ENCODE measurements at regions not wholly inside any gene's neighbourhood (a gene's known extent, or its start where the extent isn't known, plus 50 kb on each side); places are given as distances from the start of the nearest gene placed in this dataset.

DNA sequence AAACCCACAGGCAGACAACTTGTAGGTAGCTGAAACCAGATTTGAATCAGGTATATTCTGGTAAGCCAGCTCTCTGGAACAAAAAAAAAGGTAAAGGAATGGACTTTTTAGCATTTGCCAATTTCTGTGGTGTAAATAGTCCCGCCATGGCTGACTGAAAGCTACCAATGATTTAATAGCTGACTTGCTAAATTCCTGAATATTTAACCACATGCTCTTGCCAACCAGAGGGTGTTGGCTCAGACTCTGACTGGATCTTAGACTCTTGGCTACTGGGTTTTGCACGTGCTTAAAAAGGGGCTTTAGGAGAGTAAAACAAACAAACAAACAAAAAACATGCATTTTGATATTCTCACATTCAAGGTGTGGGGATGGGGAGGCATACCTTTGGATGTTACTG lies 600.0 kb upstream of the CDH4 start:
- no peak overlapping the region for H3K9ac ChIP-seq (ENCODE audit: low read length)
- H3K4me3 ChIP-seq (ENCODE audit: low read length), result no peak overlapping the region
- H3K36me3 ChIP-seq (ENCODE audit: control insufficient read depth, insufficient read depth, low read length), result no peaks in the 10 kb centered on the region
- H3K4me1 ChIP-seq (ENCODE audit: control insufficient read depth, insufficient read depth, low read length), result no peaks in the 10 kb centered on the region
- H3K9me3 ChIP-seq (ENCODE audit: control insufficient read depth, low read length), result no peaks in the 10 kb centered on the region
- no peaks in the 10 kb centered on the region for H3K27me3 ChIP-seq (ENCODE audit: control insufficient read depth, insufficient read depth, low read length)

DNA sequence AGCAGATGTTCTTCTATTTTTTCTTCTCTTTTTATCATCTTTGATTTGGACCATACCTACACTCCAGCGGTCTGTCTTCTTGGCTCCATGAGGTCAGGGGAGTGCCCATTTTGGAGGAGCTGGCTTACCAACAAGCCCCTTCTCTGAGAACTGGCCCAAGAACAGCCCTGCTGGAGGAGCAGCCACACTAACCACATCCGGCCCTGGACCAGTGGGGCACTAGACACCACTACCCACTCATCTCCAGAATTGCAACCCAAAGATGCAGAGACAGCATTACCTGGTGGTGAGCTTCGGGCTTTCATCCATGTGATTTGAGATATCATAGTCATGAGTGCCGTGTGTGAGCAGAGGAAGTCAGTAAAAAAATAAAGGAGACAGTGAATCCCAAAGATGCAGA lies 599.4 kb upstream of the CDH4 start:
- Histone ChIP-seq H3K4me3 (ENCODE audit: low read length) (no peak overlapping the region), H3K4me1 (ENCODE audit: control insufficient read depth, insufficient read depth, low read length) (no peaks in the 10 kb centered on the region), H3K27me3 (ENCODE audit: control insufficient read depth, insufficient read depth, low read length) (no peaks in the 10 kb centered on the region), H3K9ac (ENCODE audit: low read length) (no peak overlapping the region), H3K9me3 (ENCODE audit: control insufficient read depth, low read length) (no peaks in the 10 kb centered on the region), H3K36me3 (ENCODE audit: control insufficient read depth, insufficient read depth, low read length) (no peaks in the 10 kb centered on the region)

DNA sequence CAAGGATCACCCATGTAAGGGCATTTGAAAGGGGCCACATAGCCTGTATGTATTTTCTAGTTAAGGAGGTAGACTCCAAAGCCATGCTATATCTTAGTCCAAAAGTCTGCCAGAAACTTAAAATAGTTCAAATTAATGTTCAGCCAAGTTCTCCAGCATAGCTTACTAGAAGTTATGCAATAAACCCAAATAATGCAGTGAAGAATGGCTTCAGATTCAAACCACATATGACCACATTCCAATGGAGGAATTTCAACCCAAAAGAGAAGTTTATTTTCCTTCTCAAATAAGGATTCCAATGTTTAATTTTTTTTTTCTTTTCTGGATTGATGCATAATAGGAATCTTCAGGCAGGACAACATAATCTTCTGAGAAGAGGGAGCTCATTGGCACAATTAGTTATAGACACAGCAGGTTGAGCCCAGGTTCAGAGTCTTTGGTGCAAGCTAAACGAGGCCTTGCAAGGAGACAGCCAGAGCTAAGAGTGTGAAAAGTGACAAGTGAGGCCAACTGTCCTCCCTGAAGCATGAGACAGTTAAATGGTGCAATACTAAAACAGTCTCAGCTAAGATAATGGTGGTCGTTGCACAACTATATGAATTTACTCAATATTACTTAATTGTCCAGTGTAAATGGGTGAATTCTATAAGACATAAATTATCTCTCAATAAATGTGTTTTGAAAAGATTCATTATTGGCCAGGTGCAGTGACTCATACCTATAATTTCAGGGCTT lies 598.8 kb upstream of the CDH4 start:
- Histone ChIP-seq H3K4me3 (ENCODE audit: low read length) (no peak overlapping the region), H3K9ac (ENCODE audit: low read length) (no peak overlapping the region), H3K9me3 (ENCODE audit: control insufficient read depth, low read length) (no peaks in the 10 kb centered on the region), H3K36me3 (ENCODE audit: control insufficient read depth, insufficient read depth, low read length) (no peaks in the 10 kb centered on the region), H3K4me1 (ENCODE audit: control insufficient read depth, insufficient read depth, low read length) (no peaks in the 10 kb centered on the region), H3K27me3 (ENCODE audit: control insufficient read depth, insufficient read depth, low read length) (no peaks in the 10 kb centered on the region)

- no peak overlapping the region for H3K4me3 ChIP-seq (ENCODE audit: low read length)
- H3K9me3 ChIP-seq (ENCODE audit: control insufficient read depth, low read length), result no peaks in the 10 kb centered on the region
- no peaks in the 10 kb centered on the region for H3K4me1 ChIP-seq (ENCODE audit: control insufficient read depth, insufficient read depth, low read length)
- no peak overlapping the region for H3K9ac ChIP-seq (ENCODE audit: low read length)
- no peaks in the 10 kb centered on the region for H3K27me3 ChIP-seq (ENCODE audit: control insufficient read depth, insufficient read depth, low read length)
- no peaks in the 10 kb centered on the region for H3K36me3 ChIP-seq (ENCODE audit: control insufficient read depth, insufficient read depth, low read length)
These were observed 593.4 kb upstream of the CDH4 start for GRCh38 chr20:60658681-60659080.

DNA sequence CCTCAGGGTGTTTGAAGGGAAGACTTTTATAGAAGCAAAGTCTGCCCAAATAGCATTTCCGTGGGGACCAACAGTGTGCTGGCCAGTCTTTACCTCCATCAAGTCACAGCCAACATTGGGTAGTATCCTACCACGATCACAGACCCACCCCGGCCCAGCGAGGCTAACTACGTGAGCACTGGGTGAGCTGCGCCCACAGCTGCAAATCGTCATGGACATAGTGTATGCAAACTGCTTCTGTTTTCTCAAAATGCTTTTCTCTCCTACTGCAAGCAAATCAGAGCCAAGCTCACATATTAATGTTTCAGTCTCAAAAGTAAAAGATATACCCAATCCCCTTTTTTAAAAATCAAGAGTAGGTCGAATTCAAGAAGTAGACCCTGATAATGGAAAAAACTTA lies 592.8 kb upstream of the CDH4 start:
- Histone ChIP-seq H3K27me3 (ENCODE audit: control insufficient read depth, insufficient read depth, low read length) (no peaks in the 10 kb centered on the region), H3K36me3 (ENCODE audit: control insufficient read depth, insufficient read depth, low read length) (no peaks in the 10 kb centered on the region), H3K9me3 (ENCODE audit: control insufficient read depth, low read length) (no peaks in the 10 kb centered on the region), H3K4me1 (ENCODE audit: control insufficient read depth, insufficient read depth, low read length) (no peaks in the 10 kb centered on the region), H3K4me3 (ENCODE audit: low read length) (no peak overlapping the region), H3K9ac (ENCODE audit: low read length) (no peak overlapping the region)

- H3K36me3 ChIP-seq (ENCODE audit: control insufficient read depth, insufficient read depth, low read length), result no peaks in the 10 kb centered on the region
- H3K27me3 ChIP-seq (ENCODE audit: control insufficient read depth, insufficient read depth, low read length), result no peaks in the 10 kb centered on the region
- no peaks in the 10 kb centered on the region for H3K9me3 ChIP-seq (ENCODE audit: control insufficient read depth, low read length)
- no peak overlapping the region for H3K9ac ChIP-seq (ENCODE audit: low read length)
- H3K4me1 ChIP-seq (ENCODE audit: control insufficient read depth, insufficient read depth, low read length), result no peaks in the 10 kb centered on the region
- H3K4me3 ChIP-seq (ENCODE audit: low read length), result no peak overlapping the region
These were observed 589.8 kb upstream of the CDH4 start for GRCh38 chr20:60662307-60662706.

- Histone ChIP-seq H3K27me3 (ENCODE audit: control insufficient read depth, insufficient read depth, low read length) (no peaks in the 10 kb centered on the region), H3K36me3 (ENCODE audit: control insufficient read depth, insufficient read depth, low read length) (no peaks in the 10 kb centered on the region), H3K9me3 (ENCODE audit: control insufficient read depth, low read length) (no peaks in the 10 kb centered on the region), H3K4me1 (ENCODE audit: control insufficient read depth, insufficient read depth, low read length) (no peaks in the 10 kb centered on the region), H3K4me3 (ENCODE audit: low read length) (no peak overlapping the region), H3K9ac (ENCODE audit: low read length) (no peak overlapping the region)
These were observed 588.0 kb upstream of the CDH4 start for GRCh38 chr20:60664106-60664505.

- Histone ChIP-seq H3K27me3 (ENCODE audit: control insufficient read depth, insufficient read depth, low read length) (no peaks in the 10 kb centered on the region), H3K4me3 (ENCODE audit: low read length) (no peak overlapping the region), H3K36me3 (ENCODE audit: control insufficient read depth, insufficient read depth, low read length) (no peaks in the 10 kb centered on the region), H3K9ac (ENCODE audit: low read length) (no peak overlapping the region), H3K9me3 (ENCODE audit: control insufficient read depth, low read length) (no peaks in the 10 kb centered on the region), H3K4me1 (ENCODE audit: control insufficient read depth, insufficient read depth, low read length) (no peaks in the 10 kb centered on the region)
These were observed 584.4 kb upstream of the CDH4 start for GRCh38 chr20:60667641-60668040.

GRCh38 chr20:60669211-60669610 lies 582.9 kb upstream of the CDH4 start:
- H3K9ac ChIP-seq (ENCODE audit: low read length), result no peak overlapping the region
- no peaks in the 10 kb centered on the region for H3K27me3 ChIP-seq (ENCODE audit: control insufficient read depth, insufficient read depth, low read length)
- no peaks in the 10 kb centered on the region for H3K9me3 ChIP-seq (ENCODE audit: control insufficient read depth, low read length)
- no peak overlapping the region for H3K4me3 ChIP-seq (ENCODE audit: low read length)
- no peaks in the 10 kb centered on the region for H3K4me1 ChIP-seq (ENCODE audit: control insufficient read depth, insufficient read depth, low read length)
- no peaks in the 10 kb centered on the region for H3K36me3 ChIP-seq (ENCODE audit: control insufficient read depth, insufficient read depth, low read length)

DNA sequence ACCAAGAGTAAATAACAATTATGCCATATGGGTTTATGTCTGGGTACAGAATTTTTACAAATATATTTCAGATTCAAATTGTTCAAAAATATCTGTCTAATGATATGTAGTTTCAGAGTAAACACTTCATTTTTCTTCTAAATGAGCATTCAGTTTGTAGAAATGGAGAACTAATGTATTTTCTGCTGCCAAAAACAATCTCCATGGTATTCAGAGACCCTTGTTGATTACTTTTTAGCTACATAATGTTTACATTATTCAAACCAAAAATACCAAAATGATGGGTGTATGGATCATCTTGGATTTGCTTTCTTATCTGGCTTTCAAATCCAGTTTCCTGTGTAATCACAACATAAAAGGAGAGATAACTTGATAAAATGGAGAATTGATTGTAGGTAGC lies 576.0 kb upstream of the CDH4 start:
- Histone ChIP-seq H3K9ac (ENCODE audit: low read length) (no peak overlapping the region), H3K36me3 (ENCODE audit: control insufficient read depth, insufficient read depth, low read length) (no peaks in the 10 kb centered on the region), H3K4me3 (ENCODE audit: low read length) (no peak overlapping the region), H3K4me1 (ENCODE audit: control insufficient read depth, insufficient read depth, low read length) (no peaks in the 10 kb centered on the region), H3K27me3 (ENCODE audit: control insufficient read depth, insufficient read depth, low read length) (no peaks in the 10 kb centered on the region), H3K9me3 (ENCODE audit: control insufficient read depth, low read length) (no peaks in the 10 kb centered on the region)

DNA sequence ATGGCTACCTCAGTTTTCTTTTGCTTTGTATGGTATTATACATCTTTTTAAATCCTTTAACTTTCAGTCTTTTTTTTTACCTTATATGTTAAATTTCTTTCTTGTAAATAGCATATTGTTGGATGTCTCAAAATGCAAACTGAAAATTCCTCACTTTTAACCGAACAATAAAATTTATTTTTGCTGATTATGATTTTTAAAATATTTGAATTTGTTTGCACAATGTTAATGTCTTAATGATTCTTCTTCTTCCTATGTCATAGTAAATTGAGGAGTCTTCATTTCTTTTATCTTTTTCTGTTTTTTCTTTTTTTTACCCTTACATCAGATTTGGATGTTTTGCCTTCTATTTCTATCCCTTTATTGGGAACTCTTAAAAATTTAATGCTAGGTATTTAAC lies 574.2 kb upstream of the CDH4 start:
- Histone ChIP-seq H3K9ac (ENCODE audit: low read length) (no peak overlapping the region), H3K4me3 (ENCODE audit: low read length) (no peak overlapping the region), H3K4me1 (ENCODE audit: control insufficient read depth, insufficient read depth, low read length) (no peaks in the 10 kb centered on the region), H3K36me3 (ENCODE audit: control insufficient read depth, insufficient read depth, low read length) (no peaks in the 10 kb centered on the region), H3K27me3 (ENCODE audit: control insufficient read depth, insufficient read depth, low read length) (no peaks in the 10 kb centered on the region), H3K9me3 (ENCODE audit: control insufficient read depth, low read length) (no peaks in the 10 kb centered on the region)

- Histone ChIP-seq H3K4me3 (ENCODE audit: low read length) (no peak overlapping the region), H3K36me3 (ENCODE audit: control insufficient read depth, insufficient read depth, low read length) (no peaks in the 10 kb centered on the region), H3K9me3 (ENCODE audit: control insufficient read depth, low read length) (no peaks in the 10 kb centered on the region), H3K27me3 (ENCODE audit: control insufficient read depth, insufficient read depth, low read length) (no peaks in the 10 kb centered on the region), H3K9ac (ENCODE audit: low read length) (no peak overlapping the region), H3K4me1 (ENCODE audit: control insufficient read depth, insufficient read depth, low read length) (no peaks in the 10 kb centered on the region)
These were observed 571.5 kb upstream of the CDH4 start for GRCh38 chr20:60680554-60680953.

DNA sequence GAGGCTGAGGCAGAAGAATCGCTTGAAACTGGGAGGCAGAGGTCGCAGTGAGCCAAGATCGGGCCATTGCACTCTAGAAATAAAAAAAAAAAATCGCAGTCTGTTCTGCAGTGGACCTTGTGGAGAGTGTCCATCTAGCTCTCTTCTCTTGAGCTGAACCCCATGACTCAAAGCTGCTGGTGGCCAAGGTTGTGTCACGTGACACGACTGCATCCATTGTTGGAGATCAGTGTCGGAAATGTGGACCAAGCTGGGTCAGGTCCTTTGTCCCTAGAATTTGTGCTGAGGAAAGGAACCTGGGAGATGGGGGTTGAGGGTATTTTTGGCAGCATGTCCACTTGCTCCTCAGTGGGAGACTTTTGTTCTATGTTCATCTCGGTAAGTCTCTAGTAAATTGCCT lies 564.8 kb upstream of the CDH4 start:
- Histone ChIP-seq H3K36me3 (ENCODE audit: control insufficient read depth, insufficient read depth, low read length) (no peaks in the 10 kb centered on the region), H3K4me1 (ENCODE audit: control insufficient read depth, insufficient read depth, low read length) (no peaks in the 10 kb centered on the region), H3K9ac (ENCODE audit: low read length) (no peak overlapping the region), H3K4me3 (ENCODE audit: low read length) (no peak overlapping the region), H3K27me3 (ENCODE audit: control insufficient read depth, insufficient read depth, low read length) (no peaks in the 10 kb centered on the region), H3K9me3 (ENCODE audit: control insufficient read depth, low read length) (no peaks in the 10 kb centered on the region)
